CD4-positive, alpha-beta T cell (primary cell): ENCODE measurements at regions not wholly inside any gene's neighbourhood (a gene's known extent, or its start where the extent isn't known, plus 50 kb on each side); places are given as distances from the start of the nearest gene placed in this dataset.

Experiments
- ATAC-seq: fragments of 200-7000 bp; cut with Tn5 transposase; one replicate; pipeline ENCODE4 v1.10.0; 2022; ENCODE audit warnings: mild to moderate bottlenecking; ENCODE audit not compliant: poor library complexity
- CTCF ChIA-PET: fragments of 350-600 bp; sonication (Branson Sonifier 250); formaldehyde crosslinking; loops from one replicate; lab custom pipeline; 2021; ENCODE audit warnings: antibody characterized with exemption, inconsistent platforms; lab: Charles Lee
- POLR2A ChIA-PET: fragments of 350-600 bp; sonication (Branson Sonifier 250); formaldehyde crosslinking; loops from one replicate; lab custom pipeline; 2021; ENCODE audit warnings: antibody characterized with exemption, inconsistent platforms; lab: Charles Lee
- DNase-seq, 14 experiments: peaks; one replicate each; pipeline ENCODE4 v3.0.0-alpha.2; 2013 to 2020; ENCODE audit warnings: mixed read lengths in 2 of 14
- H3K27ac ChIP-seq, 2 donors: one replicate each; pipeline versions ENCODE4 v1.5.1 to v1.7.0; 2013; ENCODE audit warnings: low read length in 2 of 2, low read depth in 1 of 2, mild to moderate bottlenecking in 1 of 2
- H3K27me3 ChIP-seq, 2 experiments: 1 replicate in 1 of 2; 2 replicates in 1 of 2; pipeline versions ENCODE4 v1.6.1 to v1.7.0; 2013; ENCODE audit warnings: low read length in 2 of 2, control low read depth in 1 of 2, mild to moderate bottlenecking in 1 of 2, moderate library complexity in 1 of 2; ENCODE audit not compliant: insufficient read depth in 2 of 2, control insufficient read depth in 1 of 2
- H3K36me3 ChIP-seq: one replicate; pipeline ENCODE4 v1.6.1; 2013; ENCODE audit warnings: low read length, control low read depth; ENCODE audit not compliant: insufficient read depth
- H3K4me1 ChIP-seq: one replicate; pipeline ENCODE4 v1.6.1; 2013; ENCODE audit warnings: low read length, control low read depth; ENCODE audit not compliant: insufficient read depth
- H3K4me3 ChIP-seq: one replicate; pipeline ENCODE4 v1.5.1; 2013; ENCODE audit warnings: mild to moderate bottlenecking, low read length, moderate library complexity
- H3K9me3 ChIP-seq, 2 experiments: 1 replicate in 1 of 2; 2 replicates in 1 of 2; pipeline versions ENCODE4 v1.6.1 to v1.7.0; 2013; ENCODE audit warnings: low read length in 2 of 2, mild to moderate bottlenecking in 2 of 2, control low read depth in 1 of 2, moderate library complexity in 1 of 2; ENCODE audit not compliant: control insufficient read depth in 1 of 2, insufficient read depth in 1 of 2
- H3K27ac Mint-ChIP-seq: one replicate; pipeline ENCODE4 v1.8.0; 2020; ENCODE audit warnings: mixed read lengths
- H3K27me3 Mint-ChIP-seq: one replicate; pipeline ENCODE4 v1.8.0; 2021; ENCODE audit warnings: mixed read lengths
- H3K36me3 Mint-ChIP-seq: one replicate; pipeline ENCODE4 v1.8.0; 2021; ENCODE audit warnings: low read depth, mixed read lengths
- H3K4me1 Mint-ChIP-seq: one replicate; pipeline ENCODE4 v1.8.0; 2021; ENCODE audit warnings: low read depth, mixed read lengths
- H3K4me3 Mint-ChIP-seq: one replicate; pipeline ENCODE4 v1.8.0; 2020; ENCODE audit warnings: mild to moderate bottlenecking, mixed read lengths
- H3K9me3 Mint-ChIP-seq: one replicate; pipeline ENCODE4 v1.8.0; 2020; ENCODE audit warnings: mixed read lengths
- CTCF ChIP-seq: fragments of 200-600 bp; IDR thresholded peaks from one replicate; pipeline ENCODE4 v1.8.0; 2022; ENCODE audit warnings: antibody characterized with exemption, mild to moderate bottlenecking
- intact Hi-C, 2 experiments: fragments of 100-400 bp; cut with DNase I in 1 of 2; cut with micrococcal nuclease in 1 of 2; formaldehyde crosslinking; loops; one replicate each; pipeline versions ENCODE4 v1.15.1 to v1.9.0; 2023 to 2025; cut with DNase I, micrococcal nuclease

GRCh38 chr15:93670931-93671330, 560.4 kb upstream of the MCTP2 start:
- DNase-seq (no peak), ATAC-seq (no peak)
- Histone ChIP-seq H3K4me1 (no peaks in the 10 kb centered on the region), H3K36me3 (no peaks in the 10 kb centered on the region), H3K4me3 (no peak overlapping the region), H3K27ac (no peak overlapping the region), H3K27me3 (peaks cover 2 to 4% of the 10 kb centered on the region in 2 experiments), H3K9me3 (no peaks in the 10 kb centered on the region)
- no peak overlapping the region for H3K4me3 Mint-ChIP-seq
- ChIA-PET CTCF (interaction anchor here (0.6 kb wide), 1 partner anchor 59 kb away, joined by 3 read pairs; no protein-coding TSS in a partner anchor), POLR2A (no interaction called here)
- H3K27me3 Mint-ChIP-seq = peaks cover 12% of the 10 kb centered on the region
- no peak overlapping the region for H3K27ac Mint-ChIP-seq
- no peaks in the 10 kb centered on the region for H3K9me3 Mint-ChIP-seq
- H3K36me3 Mint-ChIP-seq = no peaks in the 10 kb centered on the region
- no peak for TF ChIP-seq CTCF
- intact Hi-C loops = no loop called here
- no peaks in the 10 kb centered on the region for H3K4me1 Mint-ChIP-seq

- Mint-ChIP-seq H3K4me1 (no peaks in the 10 kb centered on the region), H3K27me3 (peaks cover 4% of the 10 kb centered on the region), H3K27ac (no peak overlapping the region), H3K36me3 (no peaks in the 10 kb centered on the region), H3K4me3 (no peak overlapping the region), H3K9me3 (no peaks in the 10 kb centered on the region)
- ATAC-seq = no peak
- no peak for DNase-seq
- H3K27ac ChIP-seq = no peak overlapping the region
- ChIA-PET CTCF (no interaction called here), POLR2A (interaction anchor here (0.6 kb wide), 1 partner anchor 1555 kb away, joined by 3 read pairs; no protein-coding TSS in a partner anchor)
- no peak for TF ChIP-seq CTCF
- no peaks in the 10 kb centered on the region for H3K36me3 ChIP-seq
- intact Hi-C loops = no loop called here
- H3K4me1 ChIP-seq = no peaks in the 10 kb centered on the region
- H3K9me3 ChIP-seq = no peaks in the 10 kb centered on the region
- H3K27me3 ChIP-seq = no peaks in the 10 kb centered on the region
- H3K4me3 ChIP-seq = no peak overlapping the region
These were observed 567.0 kb upstream of the MCTP2 start for GRCh38 chr15:93664213-93664956.

DNA sequence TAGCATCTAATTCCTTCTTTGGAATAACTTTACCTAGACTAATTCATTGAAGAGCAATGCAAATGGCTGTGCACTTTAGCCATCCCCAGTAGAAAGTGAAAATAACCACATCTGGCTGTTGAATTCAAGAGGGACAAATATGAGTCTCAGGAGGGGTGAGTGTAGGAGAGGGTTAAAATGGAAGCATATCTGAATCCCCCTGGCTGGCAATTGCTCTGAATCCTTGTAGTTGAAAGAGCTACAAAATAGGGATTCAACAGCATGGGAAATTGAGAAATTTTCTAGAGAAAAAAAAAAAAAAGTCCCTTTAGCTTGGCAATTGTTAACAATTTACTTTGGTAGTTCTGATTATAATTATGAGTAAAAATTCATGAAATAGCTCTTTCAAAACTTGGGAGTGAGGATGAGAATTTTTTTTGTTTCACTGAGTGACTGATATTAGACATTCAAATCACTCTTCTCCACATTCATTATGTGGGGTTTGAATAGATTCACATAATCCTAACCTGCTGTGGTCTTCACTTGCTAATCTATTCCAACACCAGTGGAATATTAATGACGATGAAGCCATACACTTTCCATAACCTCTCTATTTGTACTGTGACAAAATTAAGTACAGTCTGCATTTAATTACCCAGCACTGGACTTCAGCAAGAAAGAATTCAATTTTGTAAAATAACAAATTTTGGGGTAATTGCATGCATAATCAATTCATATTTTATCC, 569.0 kb upstream of the MCTP2 start:
- H3K36me3 Mint-ChIP-seq = no peaks in the 10 kb centered on the region
- no peaks in the 10 kb centered on the region for H3K27me3 Mint-ChIP-seq
- no peak overlapping the region for H3K27ac ChIP-seq
- H3K4me3 ChIP-seq = no peak overlapping the region
- H3K9me3 ChIP-seq = no peaks in the 10 kb centered on the region
- DNase-seq = no peak
- H3K36me3 ChIP-seq = no peaks in the 10 kb centered on the region
- no peaks in the 10 kb centered on the region for H3K9me3 Mint-ChIP-seq
- H3K4me3 Mint-ChIP-seq = no peak overlapping the region
- CTCF ChIA-PET = no interaction called here
- no peaks in the 10 kb centered on the region for H3K4me1 Mint-ChIP-seq
- intact Hi-C loops = no loop called here
- no peaks in the 10 kb centered on the region for H3K27me3 ChIP-seq
- H3K4me1 ChIP-seq = no peaks in the 10 kb centered on the region
- ATAC-seq = no peak
- POLR2A ChIA-PET = no interaction called here
- TF ChIP-seq CTCF = no peak
- H3K27ac Mint-ChIP-seq = no peak overlapping the region
